ENCODE measurements at regions not wholly inside any gene's neighbourhood (a gene's known extent, or its start where the extent isn't known, plus 50 kb on each side); places are given as distances from the start of the nearest gene placed in this dataset.

DNA sequence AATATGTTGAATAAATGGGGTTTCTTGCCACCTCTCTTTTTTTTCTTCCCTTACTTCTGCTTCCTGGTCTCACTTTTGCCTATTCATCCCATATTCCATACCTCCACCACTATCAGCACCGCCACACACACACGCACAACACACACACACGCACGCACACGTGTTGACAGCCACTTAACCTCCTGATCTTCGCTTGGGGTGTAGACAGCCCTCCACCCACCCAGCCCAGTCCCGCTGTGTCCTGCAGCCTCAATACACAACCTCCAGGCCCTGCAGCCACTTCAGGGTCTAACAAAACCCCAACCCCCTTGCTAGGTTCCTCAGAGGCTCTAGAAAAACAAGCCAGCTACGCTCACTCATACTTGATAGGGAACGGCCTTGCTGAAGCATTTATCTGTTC, 72.3 kb downstream of the LINC00237 start:
- Mint-ChIP-seq H3K9me3 (no peaks in the 10 kb centered on the region), H3K36me3 (no peaks in the 10 kb centered on the region), H3K27ac (no peak overlapping the region)
- no peak for DNase-seq (ENCODE audit: low spot score in 2 of 2)
- ATAC-seq: no peak

DNA sequence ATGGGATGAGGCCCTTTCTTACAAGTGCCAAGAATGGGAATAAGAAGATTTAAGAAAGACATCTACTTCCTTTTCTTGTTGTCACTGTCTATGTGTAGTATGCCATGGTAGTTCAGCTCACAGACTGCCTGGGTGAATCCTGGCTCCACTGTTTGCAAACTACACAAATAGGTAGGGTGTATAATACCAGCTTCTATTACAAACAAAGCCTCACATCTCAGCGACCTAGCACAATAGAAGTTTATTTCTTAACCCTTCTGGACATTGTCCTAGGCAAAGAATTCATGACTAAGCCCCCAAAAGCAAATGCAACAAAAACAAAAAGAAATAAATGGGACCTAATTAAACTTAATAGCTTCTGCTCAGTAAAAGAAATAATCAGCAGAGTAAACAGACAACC, 74.5 kb downstream of the LINC00237 start:
- H3K36me3 Mint-ChIP-seq: no peaks in the 10 kb centered on the region
- no peak overlapping the region for H3K27ac Mint-ChIP-seq
- H3K9me3 Mint-ChIP-seq: no peaks in the 10 kb centered on the region
- no peak for DNase-seq (ENCODE audit: low spot score in 2 of 2)
- ATAC-seq: no peak

DNA sequence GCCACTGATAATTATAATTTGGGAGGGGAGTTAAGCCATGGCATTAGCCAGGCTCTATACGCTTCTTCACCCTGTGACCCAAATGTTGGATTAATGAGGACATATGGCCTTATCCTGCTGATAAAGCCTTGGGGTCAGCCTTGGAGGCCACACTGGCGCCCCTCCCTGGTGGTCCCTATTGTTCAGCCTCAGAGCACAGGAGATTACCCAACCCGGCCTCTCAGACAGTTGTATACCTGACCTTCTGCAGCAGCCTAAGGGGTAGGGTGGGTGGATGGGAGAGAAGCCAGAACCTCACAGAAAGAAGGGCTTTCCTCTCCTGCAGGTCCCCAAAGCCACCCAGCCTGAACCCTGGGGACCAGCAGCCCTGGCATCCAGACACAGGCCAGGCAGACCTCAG, 76.8 kb downstream of the LINC00237 start:
- no peak for DNase-seq (ENCODE audit: low spot score in 2 of 2)
- Mint-ChIP-seq H3K9me3 (no peaks in the 10 kb centered on the region), H3K36me3 (no peaks in the 10 kb centered on the region), H3K27ac (no peak overlapping the region)
- no peak for ATAC-seq

DNA sequence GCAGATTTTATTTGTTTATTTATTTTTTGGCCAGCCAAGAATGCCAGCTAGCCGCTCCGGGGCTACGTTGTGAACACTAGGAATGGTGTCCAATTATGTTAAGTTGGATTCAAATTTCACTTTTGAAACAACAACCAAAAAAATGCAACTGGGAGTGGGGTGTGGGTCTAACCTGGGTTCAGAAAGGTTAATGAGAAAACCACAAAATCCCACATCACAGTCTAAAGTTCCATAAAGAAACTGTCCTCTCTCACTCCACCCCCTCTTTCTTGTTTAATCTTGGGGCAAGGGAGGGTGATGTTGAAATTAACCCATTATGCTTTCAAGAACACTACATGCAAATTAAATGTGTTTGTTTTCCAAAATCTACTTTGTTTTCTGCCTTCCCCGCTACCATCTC, 77.2 kb downstream of the LINC00237 start:
- DNase-seq (ENCODE audit: low spot score in 2 of 2) (no peak), ATAC-seq (no peak)
- no peak overlapping the region for H3K27ac Mint-ChIP-seq
- H3K9me3 Mint-ChIP-seq: no peaks in the 10 kb centered on the region
- no peaks in the 10 kb centered on the region for H3K36me3 Mint-ChIP-seq

GRCh38 chr20:21028436-21028835, 77.7 kb downstream of the LINC00237 start:
- no peak overlapping the region for H3K27ac Mint-ChIP-seq
- no peaks in the 10 kb centered on the region for H3K36me3 Mint-ChIP-seq
- no peaks in the 10 kb centered on the region for H3K9me3 Mint-ChIP-seq
- no peak for ATAC-seq
- no peak for DNase-seq (ENCODE audit: low spot score in 2 of 2)

DNA sequence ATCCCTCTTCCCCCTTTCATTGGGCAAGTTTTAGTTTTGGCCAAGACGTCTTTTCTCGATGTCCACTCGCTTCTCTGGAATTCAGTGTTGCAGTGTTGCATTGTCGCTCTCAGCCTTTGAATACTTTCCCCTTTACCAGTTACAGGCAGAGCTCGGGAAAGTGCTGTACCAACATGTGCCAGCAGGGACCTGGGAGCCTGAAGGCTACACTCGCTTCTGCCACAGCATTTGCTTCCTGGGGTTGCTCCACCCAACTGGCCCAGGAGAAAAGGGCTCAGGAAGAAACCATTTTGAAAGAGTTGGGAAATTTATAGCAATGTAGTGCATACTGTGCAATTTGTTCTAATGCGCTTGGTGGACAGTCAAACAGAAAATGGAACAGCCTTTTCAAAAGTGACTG, 78.6 kb downstream of the LINC00237 start:
- Mint-ChIP-seq H3K27ac (no peak overlapping the region), H3K36me3 (no peaks in the 10 kb centered on the region), H3K9me3 (no peaks in the 10 kb centered on the region)
- ATAC-seq (no peak), DNase-seq (ENCODE audit: low spot score in 2 of 2) (no peak)

DNA sequence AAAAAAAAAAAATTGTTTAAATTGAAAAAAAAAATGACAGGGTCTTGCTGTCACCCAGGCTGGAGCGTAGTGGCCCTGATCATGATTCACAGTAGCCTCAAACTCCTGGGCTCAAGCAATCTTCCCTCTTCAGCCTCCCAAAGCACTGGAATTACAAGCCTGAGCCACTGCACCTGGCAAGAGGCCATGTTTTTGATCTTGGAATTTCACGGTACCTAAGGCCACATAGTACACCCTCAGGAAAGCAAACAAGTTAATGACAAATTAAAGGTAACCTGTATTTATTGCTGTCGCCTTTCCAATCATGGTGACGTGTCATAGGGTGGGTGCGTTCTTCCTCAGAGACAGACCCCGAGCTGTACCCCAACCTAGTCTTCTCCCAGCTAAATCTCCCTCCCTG, 79.2 kb downstream of the LINC00237 start:
- no peak overlapping the region for H3K27ac Mint-ChIP-seq
- DNase-seq (ENCODE audit: low spot score in 2 of 2) (no peak), ATAC-seq (no peak)
- H3K9me3 Mint-ChIP-seq: no peaks in the 10 kb centered on the region
- H3K36me3 Mint-ChIP-seq: no peaks in the 10 kb centered on the region

GRCh38 chr20:21024420-21024819, 81.7 kb downstream of the LINC00237 start:
- no peak overlapping the region for H3K27ac Mint-ChIP-seq
- H3K9me3 Mint-ChIP-seq: no peaks in the 10 kb centered on the region
- ATAC-seq (no peak), DNase-seq (ENCODE audit: low spot score in 2 of 2) (no peak)
- no peaks in the 10 kb centered on the region for H3K36me3 Mint-ChIP-seq

- no peak for DNase-seq (ENCODE audit: low spot score in 2 of 2)
- no peaks in the 10 kb centered on the region for H3K36me3 Mint-ChIP-seq
- no peak for ATAC-seq
- H3K27ac Mint-ChIP-seq: no peak overlapping the region
- H3K9me3 Mint-ChIP-seq: no peaks in the 10 kb centered on the region
Measured at GRCh38 chr20:21022925-21023324, 83.2 kb downstream of the LINC00237 start.

DNA sequence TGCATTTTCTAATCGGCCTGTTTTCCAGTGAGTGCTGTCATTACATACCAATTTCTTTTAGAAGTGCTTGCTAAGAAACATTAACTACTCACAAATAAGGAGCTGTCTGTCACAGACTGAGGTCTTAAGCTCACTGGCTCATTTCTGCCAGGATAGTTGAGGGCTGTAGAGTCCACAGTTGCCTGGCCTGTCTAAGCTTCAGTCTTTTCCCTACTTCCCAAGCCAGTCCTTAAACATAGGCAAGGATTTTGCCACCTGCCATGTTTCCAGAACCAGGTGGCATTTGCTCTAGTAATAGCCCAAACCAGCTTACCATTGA, 84.7 kb downstream of the LINC00237 start:
- no peak for DNase-seq (ENCODE audit: low spot score in 2 of 2)
- no peak for ATAC-seq
- H3K9me3 Mint-ChIP-seq: no peaks in the 10 kb centered on the region
- no peak overlapping the region for H3K27ac Mint-ChIP-seq
- no peaks in the 10 kb centered on the region for H3K36me3 Mint-ChIP-seq

DNA sequence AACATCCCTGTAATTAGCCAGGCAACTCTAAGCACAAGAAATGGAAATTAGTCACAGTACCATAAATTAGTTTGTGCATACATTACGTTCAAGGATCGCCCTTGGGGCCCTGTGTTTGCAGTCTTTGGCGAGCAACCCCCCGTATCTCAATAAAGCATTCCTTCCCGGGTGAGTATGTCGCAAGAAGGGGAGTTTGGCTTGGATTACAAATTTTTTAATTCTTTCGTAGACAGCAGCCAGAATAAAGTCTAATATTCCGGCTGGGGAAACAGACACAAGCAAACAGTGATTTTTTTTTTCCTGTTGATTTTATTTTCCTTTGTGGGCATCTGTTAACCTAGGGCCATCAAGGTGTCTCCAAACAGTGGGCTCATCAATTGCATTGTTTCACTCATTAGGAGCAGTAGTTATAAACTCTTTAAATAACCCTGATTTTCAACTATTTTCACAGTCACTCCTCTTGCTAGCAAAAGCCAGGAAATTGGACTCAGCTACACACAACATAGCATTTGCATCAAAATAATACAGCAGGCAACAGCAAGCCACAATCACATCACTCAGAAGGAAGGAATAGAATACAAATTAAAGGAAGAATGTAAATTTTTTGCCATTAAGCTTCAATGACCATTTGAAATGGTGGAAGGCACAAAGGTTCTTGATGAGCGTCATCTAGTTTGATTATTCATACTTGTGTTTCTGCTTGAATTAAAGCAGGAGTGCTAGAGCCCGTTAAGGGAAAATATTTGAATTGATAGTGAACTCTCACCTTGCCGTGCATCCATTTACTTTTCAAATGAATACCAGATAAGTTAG, 85.3 kb downstream of the LINC00237 start:
- no peaks in the 10 kb centered on the region for H3K36me3 Mint-ChIP-seq
- H3K27ac Mint-ChIP-seq: no peak overlapping the region
- no peaks in the 10 kb centered on the region for H3K9me3 Mint-ChIP-seq
- DNase-seq (ENCODE audit: low spot score in 2 of 2): no peak
- ATAC-seq: no peak

- no peak for ATAC-seq
Measured at GRCh38 chr20:21019814-21020658, 86.1 kb downstream of the LINC00237 start.

GRCh38 chr20:21019468-21019813, 86.7 kb downstream of the LINC00237 start:
- ATAC-seq (no peak), DNase-seq (ENCODE audit: low spot score in 2 of 2) (no peak)
- H3K9me3 Mint-ChIP-seq: no peaks in the 10 kb centered on the region
- H3K27ac Mint-ChIP-seq: no peak overlapping the region
- H3K36me3 Mint-ChIP-seq: no peaks in the 10 kb centered on the region

More at GRCh38 chr20:21019814-21020658, 86.1 kb downstream of the LINC00237 start:
- H3K9me3 Mint-ChIP-seq: no peaks in the 10 kb centered on the region
- H3K27ac Mint-ChIP-seq: no peak overlapping the region
- no peak for DNase-seq (ENCODE audit: low spot score in 2 of 2)
- no peaks in the 10 kb centered on the region for H3K36me3 Mint-ChIP-seq

- Mint-ChIP-seq H3K9me3 (no peaks in the 10 kb centered on the region), H3K27ac (no peak overlapping the region), H3K36me3 (no peaks in the 10 kb centered on the region)
- no peak for ATAC-seq
- no peak for DNase-seq (ENCODE audit: low spot score in 2 of 2)
Measured at GRCh38 chr20:21018576-21018975, 87.6 kb downstream of the LINC00237 start.

DNA sequence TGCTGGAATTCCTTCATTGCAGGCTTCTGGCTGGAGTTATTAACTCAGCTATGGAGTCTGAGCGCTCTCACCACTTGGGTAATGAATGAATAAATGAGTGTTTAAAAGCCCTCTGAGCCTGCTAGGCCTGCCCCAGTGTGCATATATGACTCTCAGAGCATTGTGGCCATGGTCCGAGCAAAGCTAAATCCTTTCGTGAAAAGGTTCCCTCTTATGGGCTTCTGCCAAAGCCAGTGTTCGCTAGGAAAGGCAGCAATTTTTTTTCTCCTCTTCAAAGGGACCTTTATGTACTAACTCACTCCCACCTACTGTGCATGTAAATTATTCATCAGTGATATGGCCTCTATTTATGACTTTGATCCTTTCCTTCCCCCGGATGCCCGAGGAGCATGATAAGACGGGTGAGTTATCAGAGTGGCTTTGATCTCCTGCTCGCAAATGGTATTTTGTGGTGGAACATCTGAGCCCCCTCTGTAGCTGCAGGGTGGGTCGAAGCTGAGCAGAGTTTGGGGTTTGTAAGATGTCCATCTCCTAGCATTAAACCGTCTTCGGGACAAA, 88.6 kb downstream of the LINC00237 start:
- no peak overlapping the region for H3K27ac Mint-ChIP-seq
- no peaks in the 10 kb centered on the region for H3K9me3 Mint-ChIP-seq
- H3K36me3 Mint-ChIP-seq: no peaks in the 10 kb centered on the region
- no peak for ATAC-seq
- DNase-seq (ENCODE audit: low spot score in 2 of 2): no peak

GRCh38 chr20:21016751-21017150, 89.4 kb downstream of the LINC00237 start:
- ATAC-seq: no peak
- Mint-ChIP-seq H3K36me3 (no peaks in the 10 kb centered on the region), H3K9me3 (no peaks in the 10 kb centered on the region), H3K27ac (no peak overlapping the region)
- no peak for DNase-seq (ENCODE audit: low spot score in 2 of 2)

DNA sequence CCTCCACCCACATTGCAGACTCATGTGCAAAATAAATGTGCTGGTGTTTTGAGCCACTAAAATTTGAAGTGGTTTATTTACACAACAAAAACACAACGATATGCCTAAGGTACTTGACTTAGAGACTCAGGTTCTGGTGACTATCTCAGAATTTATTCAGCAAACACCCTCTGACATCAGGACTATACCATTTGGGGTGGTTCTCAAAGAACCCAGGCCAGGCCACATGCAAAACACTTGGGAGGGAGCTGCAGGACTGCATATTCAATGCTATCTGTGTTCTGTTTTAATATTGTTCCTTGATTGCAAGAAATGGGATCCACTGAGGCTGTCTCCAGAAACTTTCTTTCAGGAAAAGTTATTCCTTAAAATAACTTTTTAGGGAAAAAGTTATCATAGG, 91.6 kb downstream of the LINC00237 start:
- Mint-ChIP-seq H3K9me3 (no peaks in the 10 kb centered on the region), H3K27ac (no peak overlapping the region), H3K36me3 (no peaks in the 10 kb centered on the region)
- no peak for DNase-seq (ENCODE audit: low spot score in 2 of 2)
- ATAC-seq: no peak

DNA sequence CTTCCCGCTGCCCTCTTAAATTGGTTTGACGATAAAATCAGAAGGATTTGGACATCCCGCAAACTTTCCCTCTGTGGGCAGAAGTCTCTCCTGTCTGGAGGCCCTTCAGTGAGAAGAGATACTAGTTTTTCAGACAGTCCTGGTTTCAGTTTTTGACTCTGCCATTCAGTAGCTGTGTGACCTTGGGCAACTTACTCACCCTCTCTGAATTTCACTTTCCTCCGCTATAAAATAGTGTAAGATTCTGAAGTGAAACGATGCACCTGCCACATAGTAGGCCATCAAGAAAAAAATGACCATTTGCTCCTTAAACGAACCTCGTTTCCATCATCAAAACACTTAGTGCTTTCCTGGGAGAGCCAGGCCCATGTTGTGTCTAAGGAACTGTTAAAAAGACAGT, 97.2 kb downstream of the LINC00237 start:
- ATAC-seq (no peak), DNase-seq (ENCODE audit: low spot score in 2 of 2) (no peak)
- H3K9me3 Mint-ChIP-seq: no peaks in the 10 kb centered on the region
- no peak overlapping the region for H3K27ac Mint-ChIP-seq
- no peaks in the 10 kb centered on the region for H3K36me3 Mint-ChIP-seq
